ENCODE measurements at regions not wholly inside any gene's neighbourhood (a gene's known extent, or its start where the extent isn't known, plus 50 kb on each side); places are given as distances from the start of the nearest gene placed in this dataset.
"Not testable (repeated sequence)": the region's sequence is repeated elsewhere in the genome, so short reads cannot be mapped to it uniquely, and the experiment has no call there.

- no peak for DNase-seq
Measured at GRCh38 chr7:68971634-68972340, 626.5 kb upstream of the AUTS2 start.

GRCh38 chr7:68977385-68978055, 620.8 kb upstream of the AUTS2 start:
- no peak for DNase-seq

- DNase-seq, result no peak
Measured at GRCh38 chr7:68978710-68979109, 619.6 kb upstream of the AUTS2 start.

- no peak for DNase-seq
Measured at GRCh38 chr7:68980011-68980410, 618.3 kb upstream of the AUTS2 start.

- not testable (repeated sequence) for DNase-seq
Measured at GRCh38 chr7:68980432-68980831, 617.8 kb upstream of the AUTS2 start.

DNA sequence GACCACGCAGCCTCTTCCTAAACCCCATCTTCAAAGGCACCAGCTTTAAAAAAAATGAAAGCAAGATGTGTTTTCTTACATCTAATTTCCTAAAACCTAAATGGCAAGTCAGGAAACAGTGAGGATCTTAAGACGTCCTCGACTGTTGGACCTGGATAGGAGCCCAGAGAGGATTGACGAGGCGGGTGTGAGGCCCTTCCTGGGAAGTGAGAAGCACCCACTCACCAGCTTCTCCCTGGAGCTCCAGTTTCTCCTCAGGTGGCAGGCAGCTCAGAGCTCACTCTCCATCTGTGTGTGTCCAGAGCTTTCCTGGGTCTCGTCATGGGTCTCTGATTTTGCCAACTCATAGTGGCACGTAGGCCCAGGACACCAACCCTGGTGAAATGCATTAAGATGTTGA, 614.0 kb upstream of the AUTS2 start:
- no peak for DNase-seq

DNA sequence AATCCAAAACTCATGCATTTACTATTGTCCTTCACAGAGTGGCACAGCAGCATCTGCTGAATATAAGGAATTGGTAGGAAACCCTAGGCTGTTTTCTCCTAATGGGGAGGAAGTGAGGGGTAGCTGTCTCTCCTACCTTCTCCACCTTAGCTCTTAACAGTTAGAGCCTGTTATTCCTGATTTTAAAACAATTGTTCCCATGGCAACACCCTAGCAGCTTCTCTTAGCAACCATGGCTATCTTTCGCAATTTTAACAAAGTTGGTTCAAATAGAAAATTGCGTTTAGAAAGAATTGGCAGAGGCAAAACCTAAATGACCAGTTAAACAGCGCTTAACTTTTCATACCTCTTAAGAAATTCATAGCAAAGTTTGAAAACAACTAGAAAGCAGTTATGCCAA, 603.4 kb upstream of the AUTS2 start:
- no peak for DNase-seq

DNA sequence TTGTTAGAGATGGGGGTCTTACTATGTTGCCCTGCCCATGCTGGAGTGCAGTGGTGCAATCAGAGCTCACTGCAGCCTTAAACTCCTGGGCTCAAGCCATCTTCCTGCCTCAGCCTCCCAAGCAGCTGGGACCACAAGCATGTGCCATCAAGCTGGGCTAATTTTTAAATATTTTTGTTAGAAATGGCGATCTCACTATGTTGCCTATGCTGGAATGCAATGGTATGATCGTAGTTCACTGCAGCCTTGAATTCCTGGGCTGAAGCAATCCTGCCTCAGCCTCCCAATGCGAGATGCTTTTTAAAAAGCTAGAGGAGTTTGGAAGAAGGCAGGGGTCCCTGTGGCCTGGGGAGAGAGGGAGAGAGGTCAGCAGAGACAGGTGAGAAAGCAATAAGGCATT, 600.1 kb upstream of the AUTS2 start:
- DNase-seq, result no peak

DNA sequence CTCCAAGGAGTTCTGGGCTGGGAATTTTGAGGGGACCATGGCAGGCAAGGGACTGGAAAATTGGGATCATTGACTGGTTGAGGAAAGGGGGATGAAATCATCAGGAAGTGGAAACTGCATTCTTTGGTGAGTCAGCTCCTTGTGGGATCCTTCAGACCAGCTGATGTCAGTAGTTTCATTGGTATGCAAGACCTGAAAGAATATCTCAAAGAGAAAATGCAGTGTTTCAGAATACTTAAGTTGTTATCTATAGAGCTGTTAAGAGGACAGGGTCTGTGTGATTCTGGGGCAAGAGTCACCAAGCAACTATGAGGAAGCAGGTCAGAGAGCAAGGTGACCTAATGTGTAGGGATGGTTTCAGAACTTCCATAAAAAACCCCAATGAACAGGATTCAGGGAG, 595.9 kb upstream of the AUTS2 start:
- no peak for DNase-seq

DNA sequence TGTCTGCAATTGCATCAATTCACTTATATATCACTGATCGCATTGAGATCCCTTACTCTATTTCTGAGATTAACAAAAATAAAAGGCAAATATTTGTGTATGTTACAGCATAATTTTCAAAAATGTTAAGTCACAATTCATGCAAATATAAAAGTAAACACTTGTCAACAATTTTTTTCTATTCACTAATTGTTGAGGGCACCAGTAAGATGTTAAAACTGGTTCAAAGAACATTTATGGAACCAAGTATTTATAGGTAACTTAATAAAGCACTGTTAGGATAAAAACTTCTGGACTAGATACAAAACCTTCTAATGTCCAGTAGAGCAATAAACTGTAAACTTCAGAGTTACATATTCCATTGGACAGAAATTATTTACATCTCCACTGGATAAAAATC, 586.1 kb upstream of the AUTS2 start:
- DNase-seq, result no peak

DNA sequence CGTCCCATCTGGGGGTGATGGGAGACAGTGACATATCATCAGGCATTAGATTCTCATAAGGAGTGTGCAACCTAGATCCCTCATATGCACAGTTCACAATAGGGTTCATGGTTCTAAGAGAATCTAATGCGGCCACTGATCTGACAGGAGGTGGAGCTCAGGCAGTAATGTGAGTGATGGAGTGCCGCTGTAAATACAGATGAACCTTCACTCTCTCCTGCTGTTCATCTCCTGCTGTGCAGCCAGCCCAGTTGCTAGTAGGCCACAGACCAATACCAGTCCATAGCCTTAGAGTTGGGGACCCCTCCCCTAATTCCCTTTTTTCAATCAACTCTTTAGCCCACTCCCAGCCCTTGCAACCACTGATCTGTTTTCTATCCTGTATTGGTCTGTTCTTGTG, 581.1 kb upstream of the AUTS2 start:
- DNase-seq, result no peak

DNA sequence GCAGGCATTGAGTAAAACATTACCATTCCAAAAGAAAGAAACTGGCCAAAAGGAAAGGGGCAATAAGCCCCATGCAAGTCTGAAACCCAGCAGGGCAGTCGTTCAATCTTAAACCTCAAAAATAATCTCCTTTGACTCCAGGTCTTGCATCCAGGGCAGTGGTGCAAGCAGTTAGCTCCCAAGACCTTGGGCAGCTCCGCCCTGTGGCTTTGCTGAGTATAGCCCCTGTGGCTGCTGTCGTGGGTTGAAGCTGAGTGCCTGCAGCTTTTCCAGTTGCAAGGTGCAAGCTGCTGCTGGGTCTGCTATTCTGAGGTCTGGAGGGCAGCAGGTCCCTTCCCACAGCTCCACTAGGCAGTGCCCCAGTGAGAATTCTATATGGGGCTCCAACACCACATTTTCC, 580.1 kb upstream of the AUTS2 start:
- no peak for DNase-seq

DNA sequence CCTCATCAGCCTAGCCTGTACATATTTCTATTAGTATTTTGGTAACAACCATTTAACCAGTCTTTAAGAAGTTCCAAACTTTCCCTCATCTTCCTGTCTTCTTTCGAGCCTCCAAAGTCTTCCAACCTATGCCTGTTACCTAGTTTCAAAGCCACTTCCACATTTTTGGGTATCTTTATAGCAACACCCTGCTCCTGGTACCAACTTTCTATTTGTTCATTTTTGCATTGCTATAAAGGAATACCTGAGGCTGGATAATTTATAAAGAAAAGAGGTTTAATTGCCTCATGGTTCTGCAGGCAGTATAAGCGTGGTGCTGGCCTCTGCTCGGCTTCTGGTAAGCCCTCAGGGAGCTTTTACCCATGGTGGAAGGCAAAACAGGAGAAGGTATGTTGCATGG, 578.8 kb upstream of the AUTS2 start:
- DNase-seq, result no peak

GRCh38 chr7:69020536-69020935, 577.7 kb upstream of the AUTS2 start:
- DNase-seq, result no peak

DNA sequence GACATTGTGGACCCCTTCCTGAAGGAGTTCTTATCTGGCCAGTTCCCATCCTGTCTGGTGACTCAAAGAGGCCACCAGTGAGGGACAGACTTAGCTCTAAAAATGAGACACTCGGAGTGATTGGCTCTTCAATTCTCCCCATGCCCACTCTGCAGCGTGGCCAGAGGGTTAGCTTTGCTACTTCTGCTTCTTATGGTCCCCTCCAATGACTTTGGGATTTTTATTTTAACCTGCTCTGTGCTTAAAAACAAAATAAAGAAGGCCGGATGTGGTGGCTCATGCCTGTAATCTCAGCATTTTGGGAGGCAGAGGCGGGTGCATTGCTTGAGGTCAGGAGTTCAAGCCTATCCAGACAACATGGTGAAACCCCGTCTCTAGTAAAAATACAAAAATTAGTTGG, 573.0 kb upstream of the AUTS2 start:
- no peak for DNase-seq

DNA sequence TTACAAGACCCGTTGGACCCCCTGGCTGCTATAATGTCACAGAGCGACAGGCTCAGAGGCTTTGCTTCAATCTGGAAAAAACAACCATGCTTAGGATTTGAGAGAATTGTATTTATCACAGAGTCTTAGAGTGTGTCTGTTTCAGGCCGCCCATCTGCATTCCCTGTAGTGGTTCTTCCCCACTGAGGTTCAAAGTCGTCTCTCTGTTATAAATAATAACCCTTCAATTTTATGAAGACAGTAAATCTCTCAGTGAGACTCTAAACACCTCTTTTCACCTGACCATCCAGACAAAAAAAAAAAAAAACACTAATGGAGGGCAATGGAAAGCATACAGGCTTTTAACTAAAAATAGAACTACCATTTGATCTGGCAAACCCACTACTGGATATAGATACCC, 565.4 kb upstream of the AUTS2 start:
- DNase-seq, result no peak

GRCh38 chr7:69035826-69036225, 562.4 kb upstream of the AUTS2 start:
- DNase-seq, result no peak

DNA sequence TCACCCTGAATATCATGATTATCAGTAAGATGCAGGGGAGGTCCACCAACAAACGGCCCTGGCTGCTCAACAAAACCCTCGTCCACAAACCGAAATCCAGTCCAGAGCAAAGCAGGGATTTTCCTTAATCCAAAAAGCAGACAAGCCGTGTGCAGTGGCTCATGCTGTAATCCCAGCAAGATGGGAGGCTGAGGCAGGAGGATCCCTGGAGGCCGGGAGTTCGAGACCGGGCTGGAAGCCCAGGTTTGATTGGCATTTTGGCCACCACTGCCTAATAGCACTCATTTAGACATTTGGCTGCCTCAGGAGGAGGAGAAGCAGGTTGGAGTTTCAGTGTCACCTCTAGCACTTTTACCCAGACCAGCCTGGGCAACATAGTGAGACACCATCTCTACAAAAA, 562.0 kb upstream of the AUTS2 start:
- DNase-seq, result no peak

DNA sequence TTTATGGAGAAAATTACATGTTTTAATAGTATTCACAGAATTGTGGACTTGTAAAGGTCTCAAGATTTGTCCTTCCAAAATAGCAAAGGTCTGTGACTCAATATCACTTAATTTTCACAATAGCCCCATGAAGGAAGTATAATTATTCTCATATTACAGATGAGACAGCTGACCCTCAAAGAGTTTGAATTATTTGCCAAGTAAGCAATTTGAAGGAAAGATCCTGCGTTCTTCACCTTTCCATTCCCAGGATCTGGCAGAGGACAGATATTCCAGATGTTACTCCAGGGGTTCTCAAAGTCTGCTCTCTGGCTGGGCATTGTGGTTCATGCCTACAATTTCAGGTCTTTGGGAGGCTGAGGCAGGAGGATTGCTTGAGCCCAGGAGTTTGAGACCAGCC, 559.4 kb upstream of the AUTS2 start:
- DNase-seq, result no peak

DNA sequence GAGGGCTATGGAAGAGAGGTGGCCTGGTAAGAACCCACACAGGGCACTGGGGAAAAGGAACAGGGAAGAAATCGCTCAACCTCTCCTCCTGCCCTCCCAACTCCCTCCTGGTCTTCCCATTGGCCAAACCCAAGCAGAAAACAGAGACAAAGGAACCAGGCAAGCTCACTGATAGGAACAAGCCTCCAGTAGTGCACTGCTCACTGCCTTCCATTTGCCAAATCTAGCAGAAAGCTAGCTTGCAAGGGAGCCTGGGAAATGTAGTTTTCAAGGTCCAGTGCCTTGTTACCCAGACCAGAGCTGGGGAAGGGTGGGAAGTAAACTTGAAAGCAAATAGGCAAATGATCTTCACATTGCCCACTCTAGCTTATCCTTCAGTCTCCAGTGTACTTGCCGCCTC, 556.1 kb upstream of the AUTS2 start:
- DNase-seq, result no peak

GRCh38 chr7:69047151-69047754, 551.0 kb upstream of the AUTS2 start:
- no peak for DNase-seq

- DNase-seq, result no peak
Measured at GRCh38 chr7:69049326-69049725, 548.9 kb upstream of the AUTS2 start.

GRCh38 chr7:69052447-69052846, 545.8 kb upstream of the AUTS2 start:
- DNase-seq, result no peak

DNA sequence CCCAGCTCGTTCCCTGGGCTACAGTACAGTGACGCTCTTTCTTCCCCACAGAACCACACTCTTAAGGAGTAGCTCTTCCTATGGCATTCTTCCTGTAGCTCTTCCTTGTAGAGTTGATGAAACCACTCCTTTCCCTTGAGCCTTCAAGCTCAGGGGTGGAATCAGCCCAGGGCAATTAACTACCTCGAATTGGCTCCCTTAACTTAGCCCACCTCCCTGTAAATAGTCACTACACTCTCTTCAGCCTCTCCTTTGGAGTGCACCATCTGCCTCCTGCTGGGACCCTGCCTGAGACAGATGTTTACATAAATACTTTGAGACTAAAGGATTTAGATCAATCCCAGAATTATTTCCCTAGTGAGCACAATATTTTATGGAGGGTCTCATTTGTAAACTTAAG, 537.8 kb upstream of the AUTS2 start:
- no peak for DNase-seq

Data from DMS 273 treated with DMSO at 0.1 percent for 48 hours (cell line).